ENCODE measurements at regions not wholly inside any gene's neighbourhood (a gene's known extent, or its start where the extent isn't known, plus 50 kb on each side); places are given as distances from the start of the nearest gene placed in this dataset.
"Not testable (repeated sequence)": the region's sequence is repeated elsewhere in the genome, so short reads cannot be mapped to it uniquely, and the experiment has no call there.

GRCh38 chr4:124019749-124020549 lies 623.4 kb downstream of the SPRY1 start:
- no peak for DNase-seq

GRCh38 chr4:124025000-124025399 lies 628.4 kb downstream of the SPRY1 start:
- DNase-seq, result no peak

GRCh38 chr4:124025428-124025827 lies 628.8 kb downstream of the SPRY1 start:
- DNase-seq, result no peak

DNA sequence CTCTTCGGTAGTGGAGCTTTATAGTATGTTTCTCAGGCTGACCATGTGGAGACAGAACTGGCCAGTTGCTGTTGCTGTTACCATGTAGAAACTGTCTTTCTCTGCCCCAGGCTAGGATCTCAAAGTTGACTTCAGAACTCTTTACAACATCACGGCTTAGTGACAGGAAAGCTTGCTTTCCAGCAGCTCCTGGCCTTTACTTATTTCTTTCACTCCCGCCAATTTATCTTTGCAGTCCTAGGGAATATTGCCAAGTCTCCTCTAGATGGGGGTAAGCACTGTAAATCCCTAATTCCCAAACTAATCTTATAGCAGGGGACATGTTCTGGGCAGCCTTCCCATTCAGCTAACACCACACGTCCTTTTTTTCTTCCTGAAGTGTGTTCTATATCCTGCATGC lies 631.6 kb downstream of the SPRY1 start:
- no peak for DNase-seq

DNA sequence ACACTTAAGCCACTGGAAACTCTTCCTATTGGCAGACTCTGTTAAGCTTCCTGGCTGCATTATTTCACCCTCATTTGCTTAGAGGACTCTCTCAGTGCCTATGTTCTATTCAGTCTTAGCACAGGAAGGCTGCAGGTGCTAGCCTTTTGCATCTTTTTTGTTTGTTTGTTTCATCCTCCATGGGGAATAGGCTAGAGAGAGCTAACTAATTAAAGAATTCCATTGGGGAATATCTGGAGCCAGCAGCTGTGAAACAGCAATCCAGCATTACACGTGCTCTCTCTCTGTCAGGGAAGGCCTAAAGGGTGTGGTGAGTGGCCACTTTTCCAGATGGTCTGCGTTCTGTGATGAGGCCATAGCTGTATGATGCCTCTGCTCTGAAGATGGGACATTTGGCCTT lies 633.6 kb downstream of the SPRY1 start:
- DNase-seq, result no peak

GRCh38 chr4:124032035-124032434 lies 635.4 kb downstream of the SPRY1 start:
- DNase-seq, result no peak

GRCh38 chr4:124035364-124036041 lies 638.9 kb downstream of the SPRY1 start:
- DNase-seq, result no peak

GRCh38 chr4:124037236-124037635 lies 640.6 kb downstream of the SPRY1 start:
- no peak for DNase-seq

DNA sequence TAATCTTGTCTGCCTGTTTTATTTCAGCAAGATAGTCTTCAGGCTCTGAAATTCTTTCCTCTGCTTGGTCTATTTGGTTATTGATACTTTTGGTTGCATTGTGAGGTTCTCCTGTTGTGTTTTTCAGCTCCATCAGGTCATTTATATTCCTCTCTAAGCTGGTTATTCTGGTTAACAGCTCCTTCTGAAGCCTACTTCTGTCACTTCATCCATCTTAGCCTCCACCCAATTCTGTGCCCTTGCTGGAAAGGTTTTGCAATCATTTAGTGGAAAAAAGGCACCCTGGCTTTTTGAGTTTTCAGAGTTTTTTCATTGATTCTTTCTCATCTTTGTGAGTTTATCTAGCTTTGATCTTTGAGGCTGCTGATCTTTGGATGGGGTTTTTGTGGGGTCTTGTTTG lies 647.7 kb downstream of the SPRY1 start:
- no peak for DNase-seq

- DNase-seq, result no peak
Observed at GRCh38 chr4:124044867-124045266, 648.3 kb downstream of the SPRY1 start.

DNA sequence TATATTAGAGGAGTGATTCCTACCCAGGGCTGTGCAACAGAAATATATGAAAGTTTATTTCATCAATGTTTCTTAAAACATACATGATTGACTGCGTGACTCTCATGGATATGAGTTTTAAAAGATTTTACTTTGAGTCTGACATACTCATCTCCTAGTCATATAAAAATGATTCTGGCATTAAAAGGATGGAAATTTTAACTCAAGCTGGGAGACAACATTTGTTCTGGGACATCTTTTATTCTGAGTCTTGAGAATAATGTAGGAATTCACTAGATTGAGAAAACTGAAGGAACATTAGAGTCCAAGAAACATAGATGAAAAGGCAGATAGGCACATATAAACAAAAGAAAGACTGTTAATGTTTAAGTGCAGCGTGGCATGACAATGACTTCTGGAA lies 649.6 kb downstream of the SPRY1 start:
- DNase-seq, result no peak

GRCh38 chr4:124053872-124054538 lies 657.4 kb downstream of the SPRY1 start:
- DNase-seq, result no peak

DNA sequence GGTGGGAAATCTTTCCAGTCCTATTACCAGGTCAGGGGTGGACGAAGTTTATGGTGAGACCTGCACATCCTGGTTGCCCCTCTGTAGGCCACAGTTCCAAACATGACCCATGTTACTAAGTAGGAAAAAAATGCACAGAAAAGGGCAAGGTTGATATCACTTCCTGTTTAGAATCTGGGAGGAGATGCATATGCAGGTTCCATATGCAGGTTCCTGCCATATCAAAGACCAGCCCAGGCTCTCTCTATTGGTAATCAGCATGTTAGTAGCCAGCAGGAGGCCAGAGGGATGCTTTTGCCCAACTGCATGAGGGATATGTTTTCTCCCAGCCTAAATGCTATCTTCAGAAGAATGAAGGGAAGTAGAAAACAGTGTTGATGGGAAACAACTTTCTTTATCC lies 657.2 kb downstream of the ANKRD50 start:
- DNase-seq, result no peak

DNA sequence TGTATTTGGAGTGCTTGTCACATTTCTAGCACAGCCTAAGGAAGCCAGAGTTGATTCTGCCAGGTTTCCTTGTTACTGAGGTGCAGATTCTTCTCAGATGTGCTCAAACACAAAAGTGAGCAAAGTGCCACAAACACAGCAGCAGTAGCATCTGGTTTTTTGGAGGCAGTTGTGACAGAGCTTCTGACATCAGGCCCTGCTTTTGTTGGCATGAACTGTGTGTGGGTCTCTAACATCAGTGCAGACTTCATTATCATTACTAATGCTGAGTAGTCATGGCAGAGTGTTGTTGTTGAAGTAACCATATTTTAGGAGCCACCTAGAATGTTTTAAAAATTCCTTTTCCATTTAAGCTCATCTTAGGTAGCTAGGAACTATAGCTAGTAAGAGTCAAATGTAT lies 656.6 kb downstream of the ANKRD50 start:
- DNase-seq, result no peak

- no peak for DNase-seq
Observed at GRCh38 chr4:124060261-124060918, 652.1 kb downstream of the ANKRD50 start.

DNA sequence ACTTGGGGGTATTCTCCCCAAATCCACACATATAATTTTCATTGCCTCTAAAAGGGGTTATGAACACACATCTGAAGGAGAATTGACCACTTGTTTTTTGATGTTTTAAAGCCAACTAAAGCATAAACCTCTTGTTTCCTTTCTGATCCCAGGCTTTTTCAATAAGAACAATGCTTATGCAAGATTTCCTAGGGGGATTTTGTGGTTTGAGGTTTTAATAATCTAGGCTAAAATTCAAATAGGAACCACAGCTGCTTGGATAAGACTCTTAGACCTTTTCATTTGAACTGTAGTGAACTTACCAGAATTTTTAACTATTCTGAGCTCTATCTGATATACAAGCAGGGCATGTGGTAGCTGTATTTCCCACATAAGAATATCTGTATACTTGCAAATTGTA lies 651.1 kb downstream of the ANKRD50 start:
- no peak for DNase-seq

- DNase-seq, result no peak
Observed at GRCh38 chr4:124065422-124065821, 647.1 kb downstream of the ANKRD50 start.

DNA sequence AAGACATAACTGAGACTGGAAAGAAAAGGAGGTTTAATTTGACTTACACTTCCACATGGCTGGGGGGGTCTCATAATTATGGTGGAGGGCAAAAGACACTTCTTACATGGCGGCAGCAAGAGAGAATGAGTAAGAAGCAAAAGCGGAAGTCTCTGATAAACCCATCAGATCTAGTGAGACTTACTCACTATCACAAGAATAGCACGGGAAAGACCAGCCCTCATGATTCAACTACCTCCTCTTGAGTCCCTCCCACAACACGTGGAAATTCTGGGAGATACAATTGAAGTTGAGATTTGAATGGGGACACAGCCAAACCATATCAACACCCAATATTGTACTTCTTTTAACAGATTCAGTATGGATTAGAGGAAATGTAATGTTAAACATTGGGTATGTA lies 646.6 kb downstream of the ANKRD50 start:
- no peak for DNase-seq

DNA sequence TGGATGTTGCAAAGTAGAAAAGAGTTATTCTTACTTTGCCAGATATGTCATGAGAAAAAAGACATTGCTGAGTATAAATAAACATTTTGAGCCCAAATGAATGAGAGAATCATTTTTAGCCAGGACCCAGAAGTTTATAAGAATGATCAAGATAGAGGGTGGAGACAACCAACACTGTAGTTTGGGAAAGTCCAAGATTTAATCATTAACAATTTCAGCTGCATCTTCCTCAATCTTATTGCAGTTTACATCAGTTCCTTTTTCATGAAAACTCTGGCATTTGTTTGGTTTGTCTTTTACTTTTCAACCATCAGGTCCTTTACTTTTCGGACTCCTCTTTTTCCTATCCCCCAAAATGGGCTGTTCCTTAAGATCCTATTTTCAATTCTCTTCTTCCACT lies 645.9 kb downstream of the ANKRD50 start:
- no peak for DNase-seq

DNA sequence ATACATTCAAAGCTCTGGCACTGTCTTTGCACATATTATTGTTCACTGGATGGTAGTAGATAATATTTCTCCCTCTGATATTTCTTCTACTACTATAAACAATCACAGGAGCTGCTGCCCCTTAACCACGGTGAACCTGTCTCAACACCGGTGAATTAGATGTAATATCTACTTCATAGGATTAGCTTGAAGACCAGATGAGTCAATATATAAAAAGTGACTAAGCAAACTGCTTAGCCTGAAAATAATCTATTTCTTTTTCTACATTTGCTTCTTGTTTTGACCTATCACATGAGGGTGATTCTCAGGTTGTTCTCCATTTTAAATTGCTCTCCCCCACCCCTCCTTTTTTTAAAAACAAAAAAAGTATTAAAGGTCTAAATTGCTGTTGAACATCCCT lies 645.5 kb downstream of the ANKRD50 start:
- DNase-seq, result no peak

DNA sequence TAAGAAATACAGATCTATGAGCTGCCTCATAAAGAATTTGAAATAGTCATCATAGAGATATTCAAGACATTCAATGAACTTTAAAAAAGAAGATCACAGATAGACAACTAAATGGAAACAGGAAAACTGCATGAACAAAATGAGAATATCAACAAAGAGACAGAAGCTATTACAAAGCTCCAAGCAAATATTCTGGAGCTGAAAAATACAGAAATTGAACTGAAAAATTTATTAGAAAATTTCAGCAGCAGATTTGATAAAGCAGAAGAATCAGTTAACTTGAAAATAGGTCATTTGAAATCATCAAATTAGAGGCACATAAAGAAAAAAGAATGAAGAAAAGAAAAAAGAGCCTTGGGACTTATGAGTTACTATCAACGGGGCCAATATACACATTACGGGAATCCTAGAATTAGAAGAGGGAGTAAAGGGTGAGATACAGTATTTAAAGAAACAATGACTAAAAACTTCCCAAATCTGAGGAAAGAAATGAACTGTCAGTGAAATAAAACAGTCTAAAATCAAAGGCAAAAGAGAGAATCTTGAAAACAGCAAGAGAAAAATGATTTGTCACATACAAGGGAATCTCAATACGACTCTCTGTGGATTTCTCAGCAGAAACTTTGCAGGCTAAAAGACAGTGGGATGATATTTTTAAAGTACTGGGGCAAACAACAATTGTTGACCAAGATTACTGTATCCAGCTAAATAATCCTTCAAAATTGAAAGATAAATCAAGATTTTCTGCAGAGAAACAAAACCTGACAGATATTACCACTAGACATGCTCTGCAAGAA lies 641.6 kb downstream of the ANKRD50 start:
- DNase-seq, result no peak

DNA sequence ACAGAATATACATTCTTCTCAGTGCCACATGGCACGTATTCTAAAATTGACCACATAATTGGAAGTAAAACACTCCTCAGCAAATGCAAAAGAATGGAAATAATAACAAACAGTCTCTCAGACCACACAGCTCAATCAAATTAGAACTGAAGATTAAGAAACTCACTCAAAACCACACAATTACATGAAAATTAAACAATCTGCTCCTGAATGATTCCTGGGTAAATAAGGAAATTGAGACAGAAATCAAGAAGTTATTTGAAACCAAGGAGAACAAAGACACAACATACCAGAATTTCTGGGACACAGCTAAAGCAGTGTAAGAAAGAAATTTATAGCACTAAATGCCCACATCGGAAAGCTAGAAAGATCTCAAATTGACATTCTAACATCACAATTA lies 637.3 kb downstream of the ANKRD50 start:
- not testable (repeated sequence) for DNase-seq
